K562 (cell line): ENCODE measurements at regions not wholly inside any gene's neighbourhood (a gene's known extent, or its start where the extent isn't known, plus 50 kb on each side); places are given as distances from the start of the nearest gene placed in this dataset.

Experiments used
- ATAC-seq: fragments of 200-7000 bp; cut with Tn5 transposase; 3 replicates; pipeline ENCODE4 v1.9.1; 2020; ENCODE audit warnings: moderate library complexity
- BruUV-seq: library from RNA; stranded (reverse); fragments of 400-500 nt; replicated peaks from 2 replicates; lab custom pipeline; 2021; lab: Mats Ljungman, UMichigan
- CTCF ChIA-PET: fragments of 300-600 bp; formaldehyde crosslinking; extraction: SDS; loops from one replicate; lab custom pipeline; 2021; ENCODE audit warnings: low intra/inter-chr PET ratio; lab: Yijun Ruan, JAX
- POLR2A ChIA-PET: fragments of 300-600, 350-650 bp; sonication (Branson Sonifier 250); formaldehyde crosslinking; extraction: SDS; loops from one replicate; lab custom pipeline; 2021; ENCODE audit warnings: antibody characterized with exemption, inconsistent platforms; lab: Yijun Ruan, JAX
- DNase-seq, 4 experiments: peaks; one replicate each; pipeline versions ENCODE4 v3.0.0 to v3.0.0-alpha.2; 2011 to 2018; ENCODE audit warnings: low spot score in 3 of 4, mixed read lengths in 3 of 4; ENCODE audit errors: extremely low read depth in 1 of 4
- FAIRE-seq: peaks from 2 replicates; lab custom pipeline; 2011; peaks lifted over from hg19 to GRCh38; lab: Jason Lieb, UNC
- H2AFZ ChIP-seq: 2 replicates; pipeline ENCODE4 v1.6.0; 2011; ENCODE audit warnings: low read depth, low read length, control low read depth, inconsistent platforms
- H3K27ac ChIP-seq: fragments of 200-600 bp; 3 replicates; pipeline ENCODE4 v1.8.0; 2011; ENCODE audit warnings: low read depth, mild to moderate bottlenecking, control low read depth, inconsistent platforms, low read length, moderate library complexity, mixed read lengths; ENCODE audit errors: extremely low read depth
- H3K27me3 ChIP-seq, 2 experiments: fragments of 300-600 bp in 1 of 2; 2 replicates in 1 of 2; 3 replicates in 1 of 2; pipeline versions ENCODE4 v1.6.0 to v1.8.0; 2011; ENCODE audit warnings: inconsistent platforms in 2 of 2, low read length in 2 of 2, mild to moderate bottlenecking in 1 of 2, mixed read lengths in 1 of 2, moderate library complexity in 1 of 2; ENCODE audit not compliant: control insufficient read depth in 2 of 2, insufficient read depth in 2 of 2
- H3K36me3 ChIP-seq: fragments of 300-600 bp; 3 replicates; pipeline ENCODE4 v1.8.0; 2011; ENCODE audit warnings: mild to moderate bottlenecking, low read length, inconsistent platforms; ENCODE audit not compliant: control insufficient read depth, insufficient read depth
- H3K4me1 ChIP-seq, 2 experiments: fragments of 200-600 bp in 1 of 2; replicated peaks in 1 of 2; 2 replicates in 1 of 2; 3 replicates in 1 of 2; pipeline versions ENCODE4 v1.5.1 to v1.8.0; 2011; ENCODE audit warnings: inconsistent platforms in 2 of 2, low read length in 2 of 2, mild to moderate bottlenecking in 1 of 2, mixed read lengths in 1 of 2, moderate library complexity in 1 of 2; ENCODE audit not compliant: control insufficient read depth in 2 of 2, insufficient read depth in 2 of 2
- H3K4me2 ChIP-seq: 2 replicates; pipeline ENCODE4 v1.6.1; 2011; ENCODE audit warnings: low read length, control low read depth, inconsistent platforms, mixed read lengths; ENCODE audit not compliant: insufficient read depth
- H3K4me3 ChIP-seq: fragments of 200-600 bp; sonication (generic), shearing (Covaris generic); 2 replicates; pipeline ENCODE4 v1.5.1; 2016; ENCODE audit warnings: control low read depth, inconsistent platforms
- H3K79me2 ChIP-seq: fragments of 200-600 bp; 3 replicates; pipeline ENCODE4 v1.8.0; 2011; ENCODE audit warnings: low read length, inconsistent platforms; ENCODE audit not compliant: control insufficient read depth, insufficient read depth
- H3K9ac ChIP-seq, 2 experiments: 2 replicates each; pipeline versions ENCODE4 v1.6.0 to v1.6.1; 2011; ENCODE audit warnings: low read depth in 2 of 2, low read length in 2 of 2, control low read depth in 1 of 2, inconsistent platforms in 1 of 2, mild to moderate bottlenecking in 1 of 2, mixed read lengths in 1 of 2; ENCODE audit not compliant: insufficient read depth in 1 of 2
- H3K9me1 ChIP-seq: one replicate; pipeline ENCODE4 v1.6.0; 2011; ENCODE audit warnings: inconsistent platforms, mild to moderate bottlenecking, low read length, moderate library complexity; ENCODE audit not compliant: control insufficient read depth, insufficient read depth
- H3K9me3 ChIP-seq: replicated peaks from 2 replicates; pipeline ENCODE4 v1.5.1; 2011; ENCODE audit warnings: low read depth, low read length, inconsistent platforms; ENCODE audit not compliant: control insufficient read depth, insufficient read depth
- H4K20me1 ChIP-seq: replicated peaks from 2 replicates; pipeline ENCODE4 v1.6.1; 2011; ENCODE audit warnings: low read length, inconsistent platforms, mixed read lengths; ENCODE audit not compliant: control insufficient read depth, insufficient read depth
- ARHGAP35 ChIP-seq: fragments of 450-650 bp; IDR thresholded peaks from 2 replicates; pipeline ENCODE4 v1.6.1; 2018; ENCODE audit not compliant: partially characterized antibody
- CTBP1 ChIP-seq: fragments of 450-650 bp; IDR thresholded peaks from 2 replicates; pipeline ENCODE4 v1.6.1; 2016; ENCODE audit warnings: borderline replicate concordance
- HDAC6 ChIP-seq: IDR thresholded peaks from 2 replicates; pipeline ENCODE4 v1.6.1; 2012; ENCODE audit warnings: low read depth, mild to moderate bottlenecking, control low read depth, inconsistent platforms, low read length, moderate library complexity
- MCM7 ChIP-seq, 2 experiments: fragments of 450-650 bp; IDR thresholded peaks; 2 replicates each; pipeline ENCODE4 v1.6.1; 2016 to 2018
- NFYB ChIP-seq: IDR thresholded peaks from 2 replicates; pipeline ENCODE4 v1.6.1; 2011; ENCODE audit warnings: mild to moderate bottlenecking, moderate library complexity; ENCODE audit not compliant: insufficient read length; ENCODE audit errors: extremely low read depth
- PCBP2 ChIP-seq: fragments of 200-400 bp; formaldehyde crosslinking; IDR thresholded peaks from 2 replicates; pipeline ENCODE4 v1.6.1; 2018; ENCODE audit warnings: low read length, low read depth, mild to moderate bottlenecking, moderate library complexity; ENCODE audit not compliant: poor library complexity, severe bottlenecking
- SMARCE1 ChIP-seq: fragments of 450-650 bp; IDR thresholded peaks from 2 replicates; pipeline ENCODE4 v1.7.1; 2016; ENCODE audit warnings: mild to moderate bottlenecking
- TCF7L2 ChIP-seq: fragments of 150-350 bp; IDR thresholded peaks from 2 replicates; pipeline ENCODE4 v1.6.1; 2016; ENCODE audit warnings: low read depth, mild to moderate bottlenecking, low read length, moderate library complexity
- ZBED1 ChIP-seq: IDR thresholded peaks from 2 replicates; pipeline ENCODE4 v1.6.1; 2014
- ZFP30 ChIP-seq: fragments of 250-450 bp; sonication (Bioruptor Pico); IDR thresholded peaks from 2 replicates; pipeline ENCODE4 v1.8.0; 2022; ENCODE audit warnings: moderate library complexity, mild to moderate bottlenecking, inconsistent platforms, borderline replicate concordance
- ZSCAN29 ChIP-seq: fragments of 450-650 bp; IDR thresholded peaks from 2 replicates; pipeline ENCODE4 v1.6.1; 2017
- WGBS: fragments of 100-300 bp; shearing (Covaris generic); methylation state at CpG from one replicate; pipeline ENCODE4 v1.1.6; 2016; ENCODE audit warnings: low coverage, mixed read lengths; ENCODE audit not compliant: insufficient coverage; ENCODE audit errors: missing lambda C conversion rate; 5-methylcytosine and 5-hydroxymethylcytosine counted together
- in situ Hi-C: fragments of 300-500 bp; cut with MboI; formaldehyde crosslinking; loops from 4 replicates; pipeline ENCODE4 v1.15.0; 2018; ENCODE audit warnings: inconsistent platforms, mixed read lengths
- intact Hi-C: fragments of 100-400 bp; cut with micrococcal nuclease; formaldehyde crosslinking; loops from 2 replicates; pipeline ENCODE4 v1.14.2; 2022
- TF ChIP-seq, protein P1 (sequence below), 2 experiments: fragments of 450-650 bp; IDR thresholded peaks; 2 replicates each; pipeline ENCODE4 v1.6.1; 2016; ENCODE audit warnings: mild to moderate bottlenecking in 2 of 2, borderline replicate concordance in 1 of 2, low read depth in 1 of 2, moderate library complexity in 1 of 2
- TF ChIP-seq, protein P2 (sequence below): sonication (generic); formaldehyde crosslinking; IDR thresholded peaks from 2 replicates; pipeline ENCODE4 v1.8.0; 2022; ENCODE audit warnings: missing genetic modification reagents, mild to moderate bottlenecking, moderate library complexity, borderline replicate concordance
- TF ChIP-seq, protein P3 (sequence below): fragments of 450-650 bp; IDR thresholded peaks from 2 replicates; pipeline ENCODE4 v1.6.1; 2016; ENCODE audit warnings: low read depth, mild to moderate bottlenecking, moderate library complexity

DNA sequence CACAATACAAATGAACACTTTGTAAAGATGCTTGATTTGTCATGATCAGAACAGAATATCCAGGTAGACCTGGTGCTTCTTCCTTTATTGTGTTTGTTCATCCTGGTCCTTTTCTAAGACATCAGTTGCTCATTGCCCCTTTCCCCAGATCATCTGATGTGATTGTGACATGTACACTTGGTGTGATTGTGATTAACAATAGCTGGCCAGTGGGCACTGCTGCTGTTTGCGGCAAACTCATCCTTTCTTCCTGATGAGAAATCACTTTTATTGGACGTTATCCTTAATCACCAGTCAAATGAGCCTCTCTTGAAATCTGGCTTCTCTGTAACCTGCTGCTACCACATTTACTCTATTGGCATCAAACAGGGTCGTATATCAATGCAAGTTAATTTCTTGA is 135.1 kb downstream of the PCDH7 start:
- H3K79me2 ChIP-seq, result no peaks in the 10 kb centered on the region
- no peaks in the 10 kb centered on the region for H4K20me1 ChIP-seq
- no peak overlapping the region for H3K4me2 ChIP-seq
- H3K27me3 ChIP-seq, result no peaks in the 10 kb centered on the region
- no peaks in the 10 kb centered on the region for H3K9me1 ChIP-seq
- DNase-seq (no peak), FAIRE-seq (no peak), ATAC-seq (no peak)
- CTCF ChIA-PET, result no interaction called here
- POLR2A ChIA-PET, result no interaction called here
- H3K27ac ChIP-seq, result no peak overlapping the region
- no peaks in the 10 kb centered on the region for H3K36me3 ChIP-seq
- in situ Hi-C loops (no loop called here), intact Hi-C loops (no loop called here)
- H3K4me1 ChIP-seq, result no peaks in the 10 kb centered on the region
- BruUV-seq, result no TSS peak
- H3K4me3 ChIP-seq, result no peak overlapping the region
- no peak overlapping the region for H2AFZ ChIP-seq
- 0% methylated on average over 3 of the region's 3 CpGs for WGBS
- no peaks in the 10 kb centered on the region for H3K9me3 ChIP-seq
- H3K9ac ChIP-seq, result no peak overlapping the region
- no peak for TF ChIP-seq NFYB
- TF ChIP-seq, protein P1, sequence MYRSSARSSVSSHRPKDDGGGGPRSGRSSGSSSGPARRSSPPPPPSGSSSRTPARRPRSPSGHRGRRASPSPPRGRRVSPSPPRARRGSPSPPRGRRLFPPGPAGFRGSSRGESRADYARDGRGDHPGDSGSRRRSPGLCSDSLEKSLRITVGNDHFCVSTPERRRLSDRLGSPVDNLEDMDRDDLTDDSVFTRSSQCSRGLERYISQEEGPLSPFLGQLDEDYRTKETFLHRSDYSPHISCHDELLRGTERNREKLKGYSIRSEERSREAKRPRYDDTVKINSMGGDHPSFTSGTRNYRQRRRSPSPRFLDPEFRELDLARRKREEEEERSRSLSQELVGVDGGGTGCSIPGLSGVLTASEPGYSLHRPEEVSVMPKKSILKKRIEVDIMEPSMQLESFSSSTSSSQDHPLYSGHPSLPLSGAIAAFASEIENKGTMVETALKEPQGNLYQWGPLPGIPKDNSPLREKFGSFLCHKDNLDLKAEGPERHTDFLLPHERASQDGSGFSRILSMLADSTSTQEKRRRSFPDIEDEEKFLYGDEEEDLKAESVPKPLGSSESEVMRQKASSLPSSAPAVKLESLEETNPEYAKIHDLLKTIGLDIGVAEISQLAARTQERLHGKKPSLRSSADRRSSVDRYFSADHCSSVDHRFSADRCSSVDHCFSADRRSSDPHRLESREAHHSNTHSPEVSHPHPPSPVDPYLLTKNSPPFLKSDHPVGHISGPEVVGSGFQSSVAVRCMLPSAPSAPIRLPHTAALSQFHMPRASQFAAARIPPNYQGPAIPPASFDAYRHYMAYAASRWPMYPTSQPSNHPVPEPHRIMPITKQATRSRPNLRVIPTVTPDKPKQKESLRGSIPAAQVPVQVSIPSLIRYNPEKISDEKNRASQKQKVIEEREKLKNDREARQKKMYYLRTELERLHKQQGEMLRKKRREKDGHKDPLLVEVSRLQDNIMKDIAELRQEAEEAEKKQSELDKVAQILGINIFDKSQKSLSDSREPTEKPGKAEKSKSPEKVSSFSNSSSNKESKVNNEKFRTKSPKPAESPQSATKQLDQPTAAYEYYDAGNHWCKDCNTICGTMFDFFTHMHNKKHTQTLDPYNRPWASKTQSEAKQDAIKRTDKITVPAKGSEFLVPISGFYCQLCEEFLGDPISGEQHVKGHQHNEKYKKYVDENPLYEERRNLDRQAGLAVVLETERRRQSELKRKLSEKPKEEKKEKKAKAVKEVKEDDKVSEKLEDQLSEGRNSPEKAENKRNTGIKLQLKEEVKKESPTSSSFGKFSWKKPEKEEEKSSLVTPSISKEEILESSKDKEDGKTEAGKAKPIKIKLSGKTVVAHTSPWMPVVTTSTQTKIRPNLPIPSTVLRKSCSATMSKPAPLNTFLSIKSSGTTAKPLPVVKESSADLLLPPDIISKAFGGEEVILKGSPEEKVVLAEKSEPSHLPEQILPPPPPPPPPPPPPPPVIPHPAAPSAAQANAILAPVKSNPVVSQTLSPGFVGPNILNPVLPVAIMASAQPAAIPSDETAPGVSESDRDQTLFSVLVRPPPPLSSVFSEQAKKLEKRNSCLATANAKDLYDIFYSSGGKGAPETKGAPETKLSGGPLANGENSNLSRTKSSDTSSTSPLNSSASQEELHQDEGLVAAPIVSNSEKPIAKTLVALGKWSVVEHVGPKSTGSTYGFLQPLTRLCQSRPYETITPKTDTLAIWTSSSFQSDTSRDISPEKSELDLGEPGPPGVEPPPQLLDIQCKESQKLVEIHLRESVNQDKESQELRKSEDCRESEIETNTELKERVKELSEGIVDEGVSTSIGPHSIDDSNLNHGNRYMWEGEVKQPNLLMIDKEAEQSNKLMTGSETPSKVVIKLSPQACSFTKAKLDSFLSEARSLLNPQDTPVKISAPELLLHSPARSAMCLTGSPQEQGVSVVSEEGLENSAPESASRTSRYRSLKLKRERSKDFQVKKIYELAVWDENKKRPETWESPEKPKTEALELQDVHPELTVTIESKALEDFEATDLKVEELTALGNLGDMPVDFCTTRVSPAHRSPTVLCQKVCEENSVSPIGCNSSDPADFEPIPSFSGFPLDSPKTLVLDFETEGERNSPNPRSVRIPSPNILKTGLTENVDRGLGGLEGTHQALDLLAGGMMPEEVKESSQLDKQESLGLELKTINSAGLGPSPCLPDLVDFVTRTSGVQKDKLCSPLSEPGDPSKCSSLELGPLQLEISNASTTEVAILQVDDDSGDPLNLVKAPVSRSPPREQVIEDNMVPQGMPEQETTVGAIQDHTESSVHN (IDR thresholded peaks at IDR 0.05; ENCODE audit: borderline replicate concordance in 1 of 2, low read depth in 1 of 2), result no peak
- TF ChIP-seq, protein P2, sequence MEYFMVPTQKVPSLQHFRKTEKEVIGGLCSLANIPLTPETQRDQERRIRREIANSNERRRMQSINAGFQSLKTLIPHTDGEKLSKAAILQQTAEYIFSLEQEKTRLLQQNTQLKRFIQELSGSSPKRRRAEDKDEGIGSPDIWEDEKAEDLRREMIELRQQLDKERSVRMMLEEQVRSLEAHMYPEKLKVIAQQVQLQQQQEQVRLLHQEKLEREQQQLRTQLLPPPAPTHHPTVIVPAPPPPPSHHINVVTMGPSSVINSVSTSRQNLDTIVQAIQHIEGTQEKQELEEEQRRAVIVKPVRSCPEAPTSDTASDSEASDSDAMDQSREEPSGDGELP (CRISPR knock-in tag), result no peak
- no peak for TF ChIP-seq ZBED1
- TF ChIP-seq PCBP2, result no peak
- TF ChIP-seq TCF7L2, result no peak
- TF ChIP-seq, protein P3, sequence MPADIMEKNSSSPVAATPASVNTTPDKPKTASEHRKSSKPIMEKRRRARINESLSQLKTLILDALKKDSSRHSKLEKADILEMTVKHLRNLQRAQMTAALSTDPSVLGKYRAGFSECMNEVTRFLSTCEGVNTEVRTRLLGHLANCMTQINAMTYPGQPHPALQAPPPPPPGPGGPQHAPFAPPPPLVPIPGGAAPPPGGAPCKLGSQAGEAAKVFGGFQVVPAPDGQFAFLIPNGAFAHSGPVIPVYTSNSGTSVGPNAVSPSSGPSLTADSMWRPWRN, result no peak
- TF ChIP-seq CTBP1, result no peak
- TF ChIP-seq ARHGAP35, result no peak
- no peak for TF ChIP-seq MCM7 (IDR thresholded peaks at IDR 0.05)
- no peak for TF ChIP-seq ZFP30 (CRISPR knock-in tag)
- no peak for TF ChIP-seq ZSCAN29
- no peak for TF ChIP-seq SMARCE1
- no peak for TF ChIP-seq HDAC6
